Uterus (tissue), 3 donors: ENCODE measurements at regions not wholly inside any gene's neighbourhood (a gene's known extent, or its start where the extent isn't known, plus 50 kb on each side); places are given as distances from the start of the nearest gene placed in this dataset.

Source experiments
- DNase-seq, 2 donors: peaks; one replicate each; pipeline ENCODE4 v3.0.0-alpha.2; 2019 to 2020
- H3K27ac ChIP-seq, 2 donors: fragments of 200-600 bp; sonication (generic); 1 replicate in 1 of 2; 2 replicates in 1 of 2; pipeline ENCODE4 v1.5.1; 2016 to 2018
- H3K27me3 ChIP-seq, 2 donors: fragments of 200-600 bp; sonication (generic); one replicate each; pipeline ENCODE4 v1.5.1; 2018 to 2019; ENCODE audit warnings: control low read depth in 1 of 2
- H3K36me3 ChIP-seq, 2 donors: fragments of 200-600 bp; sonication (generic); one replicate each; pipeline ENCODE4 v1.5.1; 2019; ENCODE audit warnings: control low read depth in 1 of 2
- H3K4me1 ChIP-seq, 2 donors: fragments of 200-600 bp; sonication (generic); one replicate each; pipeline ENCODE4 v1.5.1; 2018 to 2019; ENCODE audit warnings: control low read depth in 1 of 2
- H3K4me3 ChIP-seq, 2 donors: fragments of 200-600 bp; sonication (generic); 1 replicate in 1 of 2; 2 replicates in 1 of 2; pipeline ENCODE4 v1.5.1; 2018 to 2019; ENCODE audit warnings: mild to moderate bottlenecking in 1 of 2
- H3K9me3 ChIP-seq, 2 donors: fragments of 200-600 bp; sonication (generic); one replicate each; pipeline ENCODE4 v1.5.1; 2019; ENCODE audit warnings: control low read depth in 1 of 2
- POLR2A ChIP-seq, 2 donors: fragments of 450-650 bp; IDR thresholded peaks; one replicate each; pipeline ENCODE4 v1.6.1; 2016; ENCODE audit warnings: antibody characterized with exemption in 2 of 2, mild to moderate bottlenecking in 1 of 2, moderate library complexity in 1 of 2
- intact Hi-C: fragments of 100-400 bp; cut with DNase I; formaldehyde crosslinking; loops from one replicate; pipeline ENCODE4 v1.15.1; 2023; ENCODE audit warnings: low total_unique reads
- TF ChIP-seq, protein P1 (sequence below), 4 experiments: fragments of 200-600 bp in 2 of 4; fragments of 450-650 bp in 2 of 4; sonication (generic) in 2 of 4; IDR thresholded peaks; one replicate each; pipeline ENCODE4 v1.5.1; 2016 to 2019; ENCODE audit warnings: antibody characterized with exemption in 4 of 4, mild to moderate bottlenecking in 2 of 4, moderate library complexity in 1 of 4
- donor health status: DM: yes; HTN: yes; CAD: no.

DNA sequence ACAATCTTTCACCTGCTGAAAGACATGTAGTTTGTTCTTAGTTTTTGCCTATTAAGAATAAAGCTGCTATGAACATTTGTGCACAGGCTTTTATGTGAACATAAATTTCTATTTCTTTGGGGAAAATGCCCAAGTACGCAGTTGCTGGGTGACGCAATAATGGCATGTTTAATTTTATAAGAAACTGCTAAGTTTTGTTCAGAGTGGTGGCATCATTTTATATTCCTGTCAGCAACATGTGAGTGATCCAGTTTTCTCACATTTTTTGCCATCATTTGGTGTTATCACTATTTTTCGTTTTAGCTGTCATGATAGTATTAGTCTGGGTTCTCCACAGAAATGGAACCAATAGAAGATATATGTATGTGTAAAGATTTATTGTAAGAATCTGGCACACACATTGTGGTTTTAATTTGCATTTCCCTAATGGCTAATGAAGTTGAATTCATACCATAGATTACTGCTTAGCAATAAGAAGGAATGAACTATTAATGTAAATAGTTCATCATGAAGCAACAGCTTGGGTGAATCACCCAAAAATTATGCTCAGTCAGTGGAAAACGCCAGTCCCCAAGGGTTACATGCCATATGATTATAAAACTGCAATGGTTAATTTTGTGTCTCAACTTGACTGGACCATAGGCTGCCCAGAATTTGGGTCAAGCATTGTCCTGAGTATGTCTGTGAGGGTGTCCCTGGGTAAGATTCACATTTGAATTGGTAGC is 358.6 kb downstream of the MSX2 start:
- intact Hi-C loops = no loop called here
- TF ChIP-seq POLR2A (IDR thresholded peaks at IDR 0.05) = no peak
- TF ChIP-seq, protein P1, sequence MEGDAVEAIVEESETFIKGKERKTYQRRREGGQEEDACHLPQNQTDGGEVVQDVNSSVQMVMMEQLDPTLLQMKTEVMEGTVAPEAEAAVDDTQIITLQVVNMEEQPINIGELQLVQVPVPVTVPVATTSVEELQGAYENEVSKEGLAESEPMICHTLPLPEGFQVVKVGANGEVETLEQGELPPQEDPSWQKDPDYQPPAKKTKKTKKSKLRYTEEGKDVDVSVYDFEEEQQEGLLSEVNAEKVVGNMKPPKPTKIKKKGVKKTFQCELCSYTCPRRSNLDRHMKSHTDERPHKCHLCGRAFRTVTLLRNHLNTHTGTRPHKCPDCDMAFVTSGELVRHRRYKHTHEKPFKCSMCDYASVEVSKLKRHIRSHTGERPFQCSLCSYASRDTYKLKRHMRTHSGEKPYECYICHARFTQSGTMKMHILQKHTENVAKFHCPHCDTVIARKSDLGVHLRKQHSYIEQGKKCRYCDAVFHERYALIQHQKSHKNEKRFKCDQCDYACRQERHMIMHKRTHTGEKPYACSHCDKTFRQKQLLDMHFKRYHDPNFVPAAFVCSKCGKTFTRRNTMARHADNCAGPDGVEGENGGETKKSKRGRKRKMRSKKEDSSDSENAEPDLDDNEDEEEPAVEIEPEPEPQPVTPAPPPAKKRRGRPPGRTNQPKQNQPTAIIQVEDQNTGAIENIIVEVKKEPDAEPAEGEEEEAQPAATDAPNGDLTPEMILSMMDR (IDR thresholded peaks at IDR 0.05) = no peak
- Histone ChIP-seq H3K4me3 (no peak overlapping the region), H3K27me3 (no peaks in the 10 kb centered on the region), H3K4me1 (no peaks in the 10 kb centered on the region), H3K27ac (no peak overlapping the region), H3K9me3 (no peaks in the 10 kb centered on the region), H3K36me3 (no peaks in the 10 kb centered on the region)
- no peak for DNase-seq

DNA sequence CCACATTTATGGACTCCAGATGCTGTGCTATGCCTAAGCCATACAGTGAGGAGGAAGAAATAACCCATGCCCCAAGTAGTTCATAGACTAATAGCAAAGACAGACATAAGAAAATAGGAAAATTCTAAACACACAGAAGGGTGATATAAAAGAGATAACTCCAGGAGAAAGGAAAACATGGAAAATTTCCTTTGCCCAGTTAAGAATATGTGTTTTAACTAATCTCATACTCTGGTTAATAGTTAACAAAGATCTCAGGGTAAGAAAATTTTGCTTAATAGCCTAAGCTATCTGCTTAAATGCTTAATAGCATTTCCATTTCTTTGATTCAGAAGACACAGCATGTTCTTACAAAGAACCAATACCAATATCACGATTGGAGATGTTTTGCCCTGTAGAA is 358.0 kb downstream of the MSX2 start:
- Histone ChIP-seq H3K9me3 (no peaks in the 10 kb centered on the region), H3K4me1 (no peaks in the 10 kb centered on the region), H3K36me3 (no peaks in the 10 kb centered on the region), H3K4me3 (no peak overlapping the region), H3K27ac (no peak overlapping the region), H3K27me3 (no peaks in the 10 kb centered on the region)
- TF ChIP-seq, protein P1 (IDR thresholded peaks at IDR 0.05) = no peak
- no peak for TF ChIP-seq POLR2A (IDR thresholded peaks at IDR 0.05)
- intact Hi-C loops = no loop called here
- no peak for DNase-seq

DNA sequence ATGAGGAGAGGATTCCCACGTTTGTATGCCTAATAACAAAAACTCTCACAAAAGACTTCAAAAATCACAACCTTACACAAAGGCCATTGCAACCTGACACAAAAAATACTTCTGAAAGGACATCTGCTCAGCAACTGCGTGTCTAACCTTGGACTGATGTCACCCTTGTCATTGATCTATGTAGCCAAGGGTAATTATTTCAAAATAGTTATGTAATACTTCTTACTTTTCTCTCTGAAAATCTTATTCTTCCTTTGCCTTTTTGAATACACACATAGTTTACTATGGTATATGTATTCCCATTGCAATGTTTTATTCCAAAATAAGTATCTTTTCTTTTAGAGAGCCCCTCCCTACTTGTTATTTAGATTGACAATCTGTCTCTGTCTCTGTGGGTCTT is 355.3 kb downstream of the MSX2 start:
- Histone ChIP-seq H3K36me3 (no peaks in the 10 kb centered on the region), H3K9me3 (no peaks in the 10 kb centered on the region), H3K4me3 (no peak overlapping the region), H3K27ac (no peak overlapping the region), H3K27me3 (no peaks in the 10 kb centered on the region), H3K4me1 (no peaks in the 10 kb centered on the region)
- intact Hi-C loops = no loop called here
- no peak for DNase-seq
- no peak for TF ChIP-seq POLR2A (IDR thresholded peaks at IDR 0.05)
- TF ChIP-seq, protein P1 (IDR thresholded peaks at IDR 0.05) = no peak

DNA sequence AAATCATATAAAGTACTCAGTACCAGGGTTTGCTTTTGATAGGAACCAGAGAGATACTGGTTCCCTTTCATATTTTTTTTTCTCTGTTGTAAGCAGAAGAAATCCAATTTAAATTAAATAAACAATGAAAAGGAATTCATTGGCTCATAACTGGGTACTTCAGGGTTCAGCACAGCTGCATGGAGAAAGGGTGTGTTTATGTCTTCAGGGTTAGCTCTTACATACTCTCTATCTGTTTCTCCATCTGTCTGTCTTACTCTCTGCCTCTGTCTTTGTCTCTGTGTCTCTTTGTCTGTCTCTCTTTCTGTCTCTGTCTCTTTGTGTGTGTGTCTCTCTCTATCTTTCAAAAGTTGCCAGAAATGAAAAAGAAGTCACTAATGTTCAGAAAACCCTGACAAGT is 345.9 kb downstream of the MSX2 start:
- H3K9me3 ChIP-seq = no peaks in the 10 kb centered on the region
- H3K4me3 ChIP-seq = no peak overlapping the region
- TF ChIP-seq, protein P1 (IDR thresholded peaks at IDR 0.05) = no peak
- TF ChIP-seq POLR2A (IDR thresholded peaks at IDR 0.05) = no peak
- intact Hi-C loops = no loop called here
- no peaks in the 10 kb centered on the region for H3K4me1 ChIP-seq
- DNase-seq = no peak
- no peaks in the 10 kb centered on the region for H3K27me3 ChIP-seq
- no peak overlapping the region for H3K27ac ChIP-seq
- H3K36me3 ChIP-seq = no peaks in the 10 kb centered on the region

DNA sequence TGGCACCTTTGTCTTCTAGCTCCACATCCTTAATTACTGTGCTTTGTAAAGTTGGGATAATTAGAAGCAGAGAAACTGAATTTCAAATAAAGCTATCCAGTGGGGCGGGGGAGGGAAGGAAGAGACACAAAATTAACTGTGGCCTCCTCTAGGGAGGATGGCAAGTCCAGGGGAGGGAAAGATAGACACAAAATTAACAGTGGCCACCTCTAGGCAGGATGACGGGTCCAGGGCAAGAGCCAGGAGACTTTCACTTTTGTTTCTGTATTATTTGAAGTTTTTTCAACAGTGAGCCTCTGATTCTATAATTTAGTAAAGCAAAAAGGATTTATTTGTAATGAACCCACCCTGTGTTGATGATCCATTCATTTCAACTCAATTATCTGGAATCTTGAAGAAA is 335.9 kb downstream of the MSX2 start:
- intact Hi-C loops = no loop called here
- TF ChIP-seq, protein P1 (IDR thresholded peaks at IDR 0.05) = no peak
- TF ChIP-seq POLR2A (IDR thresholded peaks at IDR 0.05) = no peak
- H3K4me3 ChIP-seq = no peak overlapping the region

More for the DNA sequence above, 335.9 kb downstream of the MSX2 start:
- H3K27me3 ChIP-seq = no peaks in the 10 kb centered on the region
- H3K4me1 ChIP-seq = no peaks in the 10 kb centered on the region
- no peaks in the 10 kb centered on the region for H3K9me3 ChIP-seq
- H3K27ac ChIP-seq = no peak overlapping the region
- no peak for DNase-seq
- H3K36me3 ChIP-seq = no peaks in the 10 kb centered on the region
